ENCODE measurements at regions not wholly inside any gene's neighbourhood (a gene's known extent, or its start where the extent isn't known, plus 50 kb on each side); places are given as distances from the start of the nearest gene placed in this dataset.
"Not testable (repeated sequence)": the region's sequence is repeated elsewhere in the genome, so short reads cannot be mapped to it uniquely, and the experiment has no call there.

- no peak for DNase-seq
These were observed 78.2 kb upstream of the TRPM1 start for GRCh38 chr15:31179693-31180092.

- DNase-seq: no peak
These were observed 91.8 kb upstream of the TRPM1 start for GRCh38 chr15:31193291-31193690.

GRCh38 chr15:31195871-31196270, 94.3 kb upstream of the TRPM1 start:
- DNase-seq: peak; percentile 53 to 56

GRCh38 chr15:31197497-31198414, 96.2 kb upstream of the TRPM1 start:
- no peak for DNase-seq

- DNase-seq: no peak
These were observed 99.2 kb upstream of the TRPM1 start for GRCh38 chr15:31200735-31201151.

- no peak for DNase-seq
These were observed 101.4 kb upstream of the TRPM1 start for GRCh38 chr15:31202953-31203352.

- DNase-seq: no peak
These were observed 102.5 kb upstream of the TRPM1 start for GRCh38 chr15:31203999-31204398.

GRCh38 chr15:31206386-31207181, 105.1 kb upstream of the TRPM1 start:
- DNase-seq: no peak

- DNase-seq: no peak
These were observed 105.7 kb upstream of the TRPM1 start for GRCh38 chr15:31207246-31207645.

GRCh38 chr15:31207861-31208260, 106.3 kb upstream of the TRPM1 start:
- not testable (repeated sequence) for DNase-seq

- DNase-seq: no peak
These were observed 107.3 kb upstream of the TRPM1 start for GRCh38 chr15:31208817-31209216.

GRCh38 chr15:31211353-31211752, 109.8 kb upstream of the TRPM1 start:
- no peak for DNase-seq

- peak; percentile 42 to 44 for DNase-seq
These were observed 111.0 kb upstream of the TRPM1 start for GRCh38 chr15:31212326-31213080.

GRCh38 chr15:31214158-31214863, 112.3 kb upstream of the KLF13 start:
- DNase-seq: no peak

- peak; percentile 11 to 12 for DNase-seq
These were observed 111.7 kb upstream of the KLF13 start for GRCh38 chr15:31214864-31215489.

GRCh38 chr15:31215490-31216214, 111.0 kb upstream of the KLF13 start:
- peak; percentile 77 to 79 for DNase-seq

- DNase-seq: peak; percentile 91 to 92
These were observed 110.3 kb upstream of the KLF13 start for GRCh38 chr15:31216215-31216911.

- DNase-seq: no peak
These were observed 109.6 kb upstream of the KLF13 start for GRCh38 chr15:31217067-31217466.

- no peak for DNase-seq
These were observed 108.9 kb upstream of the KLF13 start for GRCh38 chr15:31217566-31218270.

- DNase-seq: no peak
These were observed 107.4 kb upstream of the KLF13 start for GRCh38 chr15:31219221-31219620.
